Upper lobe of left lung (tissue), 6 donors: ENCODE measurements at regions not wholly inside any gene's neighbourhood (a gene's known extent, or its start where the extent isn't known, plus 50 kb on each side); places are given as distances from the start of the nearest gene placed in this dataset.

ENCODE experiments used
- ATAC-seq, 2 donors: fragments of 200-7000 bp; cut with Tn5 transposase; one replicate each; pipeline ENCODE4 v1.9.1; 2022; ENCODE audit warnings: mild to moderate bottlenecking in 2 of 2, moderate library complexity in 2 of 2; ENCODE audit not compliant: low FRiP score in 2 of 2
- DNase-seq, 2 donors: peaks; one replicate each; pipeline ENCODE4 v3.0.0-alpha.2; 2019 to 2020
- H3K27ac ChIP-seq, 4 donors: fragments of 200-600 bp; sonication (generic); one replicate each; pipeline ENCODE4 v1.5.1; 2016 to 2019
- H3K27me3 ChIP-seq, 4 donors: fragments of 200-600 bp; sonication (generic); one replicate each; pipeline ENCODE4 v1.5.1; 2017 to 2019
- H3K36me3 ChIP-seq, 4 donors: fragments of 200-600 bp; sonication (generic); one replicate each; pipeline ENCODE4 v1.5.1; 2016 to 2019
- H3K4me1 ChIP-seq, 4 donors: fragments of 200-600 bp; sonication (generic); one replicate each; pipeline ENCODE4 v1.5.1; 2018 to 2019
- H3K4me3 ChIP-seq, 4 donors: fragments of 200-600 bp; sonication (generic); one replicate each; pipeline ENCODE4 v1.5.1; 2017 to 2019; ENCODE audit warnings: mild to moderate bottlenecking in 2 of 4, moderate library complexity in 1 of 4
- H3K9me3 ChIP-seq, 4 donors: fragments of 200-600 bp; sonication (generic); one replicate each; pipeline ENCODE4 v1.5.1; 2018 to 2019
- EP300 ChIP-seq, 4 donors: sonication (generic); formaldehyde crosslinking; IDR thresholded peaks; one replicate each; pipeline ENCODE4 v1.5.1; 2017; ENCODE audit warnings: antibody characterized with exemption in 4 of 4, control low read depth in 2 of 4
- POLR2A ChIP-seq, 4 donors: fragments of 450-650 bp; IDR thresholded peaks; one replicate each; pipeline ENCODE4 v1.5.1; 2016 to 2017; ENCODE audit warnings: antibody characterized with exemption in 4 of 4, mild to moderate bottlenecking in 2 of 4
- POLR2AphosphoS5 ChIP-seq, 2 donors: sonication (generic); formaldehyde crosslinking; IDR thresholded peaks; one replicate each; pipeline ENCODE4 v1.5.1; 2017; ENCODE audit warnings: antibody characterized with exemption in 2 of 2
- WGBS, 2 donors: methylation state at CpG; one replicate each; pipeline ENCODE4 v1.1.5; 2017 to 2018; 5-methylcytosine and 5-hydroxymethylcytosine counted together
- TF ChIP-seq, protein P1 (sequence below), 6 experiments: fragments of 450-650 bp in 4 of 6; fragments of 200-600 bp in 2 of 6; sonication (generic) in 2 of 6; IDR thresholded peaks; one replicate each; pipeline ENCODE4 v1.5.1; 2016 to 2019; ENCODE audit warnings: antibody characterized with exemption in 6 of 6
- donor health status: DM: no; HTN: no; CAD: no; lungs with moderate emphysema.
- donor health status: DM: no; HTN: yes; CAD: no; lungs with severe emphysema.

GRCh38 chr10:57919864-57920263 is 347.8 kb downstream of the IPMK start:
- Histone ChIP-seq H3K4me3 (no peak overlapping the region), H3K4me1 (no peaks in the 10 kb centered on the region), H3K27me3 (no peaks in the 10 kb centered on the region), H3K9me3 (no peaks in the 10 kb centered on the region), H3K27ac (no peak overlapping the region), H3K36me3 (no peaks in the 10 kb centered on the region)
- WGBS, 2 donors = 70 to 74% methylated on average over 1 of the region's 1 CpG
- no peak for TF ChIP-seq POLR2AphosphoS5 (IDR thresholded peaks at IDR 0.05)
- no peak for DNase-seq
- ATAC-seq = no peak

GRCh38 chr10:57917019-57917418 is 350.7 kb downstream of the IPMK start:
- no peaks in the 10 kb centered on the region for H3K36me3 ChIP-seq
- H3K4me1 ChIP-seq = no peaks in the 10 kb centered on the region
- DNase-seq (no peak), ATAC-seq (no peak)
- no peak overlapping the region for H3K27ac ChIP-seq
- no peaks in the 10 kb centered on the region for H3K9me3 ChIP-seq
- TF ChIP-seq POLR2AphosphoS5 (IDR thresholded peaks at IDR 0.05) (no peak), EP300 (IDR thresholded peaks at IDR 0.05) (no peak), POLR2A (IDR thresholded peaks at IDR 0.05) (no peak)
- TF ChIP-seq, protein P1, sequence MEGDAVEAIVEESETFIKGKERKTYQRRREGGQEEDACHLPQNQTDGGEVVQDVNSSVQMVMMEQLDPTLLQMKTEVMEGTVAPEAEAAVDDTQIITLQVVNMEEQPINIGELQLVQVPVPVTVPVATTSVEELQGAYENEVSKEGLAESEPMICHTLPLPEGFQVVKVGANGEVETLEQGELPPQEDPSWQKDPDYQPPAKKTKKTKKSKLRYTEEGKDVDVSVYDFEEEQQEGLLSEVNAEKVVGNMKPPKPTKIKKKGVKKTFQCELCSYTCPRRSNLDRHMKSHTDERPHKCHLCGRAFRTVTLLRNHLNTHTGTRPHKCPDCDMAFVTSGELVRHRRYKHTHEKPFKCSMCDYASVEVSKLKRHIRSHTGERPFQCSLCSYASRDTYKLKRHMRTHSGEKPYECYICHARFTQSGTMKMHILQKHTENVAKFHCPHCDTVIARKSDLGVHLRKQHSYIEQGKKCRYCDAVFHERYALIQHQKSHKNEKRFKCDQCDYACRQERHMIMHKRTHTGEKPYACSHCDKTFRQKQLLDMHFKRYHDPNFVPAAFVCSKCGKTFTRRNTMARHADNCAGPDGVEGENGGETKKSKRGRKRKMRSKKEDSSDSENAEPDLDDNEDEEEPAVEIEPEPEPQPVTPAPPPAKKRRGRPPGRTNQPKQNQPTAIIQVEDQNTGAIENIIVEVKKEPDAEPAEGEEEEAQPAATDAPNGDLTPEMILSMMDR (IDR thresholded peaks at IDR 0.05) = no peak
- no peak overlapping the region for H3K4me3 ChIP-seq
- no peaks in the 10 kb centered on the region for H3K27me3 ChIP-seq

GRCh38 chr10:57905861-57906260 is 361.8 kb downstream of the IPMK start:
- Histone ChIP-seq H3K9me3 (no peaks in the 10 kb centered on the region), H3K36me3 (no peaks in the 10 kb centered on the region), H3K27me3 (no peaks in the 10 kb centered on the region), H3K27ac (no peak overlapping the region), H3K4me1 (no peaks in the 10 kb centered on the region), H3K4me3 (no peak overlapping the region)
- TF ChIP-seq POLR2A (IDR thresholded peaks at IDR 0.05) (no peak), EP300 (IDR thresholded peaks at IDR 0.05) (no peak), POLR2AphosphoS5 (IDR thresholded peaks at IDR 0.05) (no peak)
- TF ChIP-seq, protein P1 (IDR thresholded peaks at IDR 0.05) = no peak
- no peak for DNase-seq
- 78 to 95% methylated on average over 2 of the region's 2 CpGs for WGBS, 2 donors
- no peak for ATAC-seq

GRCh38 chr10:57905010-57905409 is 362.7 kb downstream of the IPMK start:
- H3K9me3 ChIP-seq = no peaks in the 10 kb centered on the region
- H3K27me3 ChIP-seq = no peaks in the 10 kb centered on the region
- no peaks in the 10 kb centered on the region for H3K36me3 ChIP-seq
- H3K4me1 ChIP-seq = no peaks in the 10 kb centered on the region
- H3K4me3 ChIP-seq = no peak overlapping the region
- no peak overlapping the region for H3K27ac ChIP-seq
- TF ChIP-seq POLR2AphosphoS5 (IDR thresholded peaks at IDR 0.05) (no peak), EP300 (IDR thresholded peaks at IDR 0.05) (no peak), POLR2A (IDR thresholded peaks at IDR 0.05) (no peak)
- TF ChIP-seq, protein P1 (IDR thresholded peaks at IDR 0.05) = no peak
- 88 to 92% methylated on average over 2 of the region's 2 CpGs for WGBS, 2 donors
- DNase-seq = no peak
- ATAC-seq = no peak

DNA sequence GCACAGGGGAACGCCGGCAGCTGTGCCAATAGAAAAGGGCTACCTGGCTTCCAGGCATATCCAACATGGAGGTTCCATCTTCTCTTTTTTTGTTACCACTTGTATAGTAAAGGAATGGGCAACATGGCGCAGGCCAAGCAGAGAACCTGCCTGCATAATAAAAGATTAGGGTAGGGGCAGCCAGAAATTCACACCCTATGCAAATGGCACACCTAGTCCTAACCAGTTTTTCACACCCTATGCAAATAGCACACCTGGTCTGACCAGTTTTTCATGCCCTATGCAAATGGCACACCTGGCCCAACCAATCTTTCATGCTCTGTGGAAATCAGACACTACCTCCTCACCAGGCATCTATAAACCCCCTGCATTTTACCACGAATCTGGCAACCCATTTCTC is 369.5 kb downstream of the IPMK start:
- H3K36me3 ChIP-seq = no peaks in the 10 kb centered on the region
- no peak overlapping the region for H3K27ac ChIP-seq
- no peaks in the 10 kb centered on the region for H3K9me3 ChIP-seq
- ATAC-seq = no peak
- WGBS, 2 donors = 62 to 72% methylated on average over 4 of the region's 4 CpGs
- no peak for DNase-seq
- no peak for TF ChIP-seq EP300 (IDR thresholded peaks at IDR 0.05)
- no peak for TF ChIP-seq POLR2A (IDR thresholded peaks at IDR 0.05)
- TF ChIP-seq POLR2AphosphoS5 (IDR thresholded peaks at IDR 0.05) = no peak
- TF ChIP-seq, protein P1 (IDR thresholded peaks at IDR 0.05) = no peak
- H3K4me1 ChIP-seq = no peaks in the 10 kb centered on the region
- no peaks in the 10 kb centered on the region for H3K27me3 ChIP-seq
- no peak overlapping the region for H3K4me3 ChIP-seq
